ENCODE measurements at regions not wholly inside any gene's neighbourhood (a gene's known extent, or its start where the extent isn't known, plus 50 kb on each side); places are given as distances from the start of the nearest gene placed in this dataset.

GRCh38 chr2:13542642-13543041 lies 825.9 kb downstream of the TRIB2 start:
- in situ Hi-C loops (cut with HindIII; ENCODE audit: low pct_unique_long_range_greater_than_20kb, low sequenced_read_pairs), result no loop called here
- CTCF ChIA-PET, result no interaction called here
- no TSS peak for BruUV-seq (replicated peaks)
- no peak overlapping the region for H3K4me3 ChIP-seq (ENCODE audit: low read depth in 2 of 2, low read length in 2 of 2)
- DNase-seq (ENCODE audit: low read depth, low spot score) (no peak), ATAC-seq (no peak)
- H3K36me3 ChIP-seq (ENCODE audit: control insufficient read depth, insufficient read depth, low read length), result no peaks in the 10 kb centered on the region
- H3K27ac ChIP-seq (ENCODE audit: low read length), result no peak overlapping the region
- POLR2A ChIA-PET, result no interaction called here
- no peaks in the 10 kb centered on the region for H3K9me3 ChIP-seq (ENCODE audit: control insufficient read depth, insufficient read depth, low read depth, low read length)
- intact Hi-C loops (cut with micrococcal nuclease; ENCODE audit: unreplicated experiment), result no loop called here
- TF ChIP-seq POLR2AphosphoS5 (IDR thresholded peaks at IDR 0.05; ENCODE audit: low read depth, low read length) (no peak), SIN3A (IDR thresholded peaks at IDR 0.05; ENCODE audit: borderline replicate concordance, insufficient read depth, low read depth, low read length) (no peak)
- no peaks in the 10 kb centered on the region for H3K4me1 ChIP-seq (ENCODE audit: control insufficient read depth, insufficient read depth, low read length)
- no peaks in the 10 kb centered on the region for H3K27me3 ChIP-seq (ENCODE audit: control insufficient read depth, insufficient read depth, low read length)

GRCh38 chr2:13543550-13543949 lies 826.8 kb downstream of the TRIB2 start:
- ATAC-seq, result no peak
- Histone ChIP-seq H3K36me3 (ENCODE audit: control insufficient read depth, insufficient read depth, low read length) (no peaks in the 10 kb centered on the region), H3K9me3 (ENCODE audit: control insufficient read depth, insufficient read depth, low read depth, low read length) (no peaks in the 10 kb centered on the region), H3K4me3 (ENCODE audit: low read depth in 2 of 2, low read length in 2 of 2) (no peak overlapping the region), H3K27ac (ENCODE audit: low read length) (no peak overlapping the region), H3K4me1 (ENCODE audit: control insufficient read depth, insufficient read depth, low read length) (no peaks in the 10 kb centered on the region), H3K27me3 (ENCODE audit: control insufficient read depth, insufficient read depth, low read length) (no peaks in the 10 kb centered on the region)
- intact Hi-C loops (cut with micrococcal nuclease; ENCODE audit: unreplicated experiment) (no loop called here), in situ Hi-C loops (cut with HindIII; ENCODE audit: low pct_unique_long_range_greater_than_20kb, low sequenced_read_pairs) (no loop called here)
- ChIA-PET CTCF (no interaction called here), POLR2A (no interaction called here)
- no peak for DNase-seq (ENCODE audit: low read depth, low spot score)
- TF ChIP-seq REST (IDR thresholded peaks at IDR 0.05; ENCODE audit: insufficient read depth in 1 of 2, low read depth in 2 of 2, low read length in 1 of 2) (no peak), TCF7L2 (IDR thresholded peaks at IDR 0.05; ENCODE audit: low read depth, low read length) (no peak), SIN3A (IDR thresholded peaks at IDR 0.05; ENCODE audit: borderline replicate concordance, insufficient read depth, low read depth, low read length) (no peak), CTCF (IDR thresholded peaks at IDR 0.05) (no peak), POLR2AphosphoS5 (IDR thresholded peaks at IDR 0.05; ENCODE audit: low read depth, low read length) (no peak)
- no TSS peak for BruUV-seq (replicated peaks)

GRCh38 chr2:13545320-13545719 lies 828.6 kb downstream of the TRIB2 start:
- DNase-seq (ENCODE audit: low read depth, low spot score) (no peak), ATAC-seq (no peak)
- no TSS peak for BruUV-seq (replicated peaks)
- Histone ChIP-seq H3K27ac (ENCODE audit: low read length) (no peak overlapping the region), H3K4me3 (ENCODE audit: low read depth in 2 of 2, low read length in 2 of 2) (no peak overlapping the region), H3K9me3 (ENCODE audit: control insufficient read depth, insufficient read depth, low read depth, low read length) (no peaks in the 10 kb centered on the region), H3K36me3 (ENCODE audit: control insufficient read depth, insufficient read depth, low read length) (no peaks in the 10 kb centered on the region), H3K4me1 (ENCODE audit: control insufficient read depth, insufficient read depth, low read length) (no peaks in the 10 kb centered on the region), H3K27me3 (ENCODE audit: control insufficient read depth, insufficient read depth, low read length) (no peaks in the 10 kb centered on the region)
- in situ Hi-C loops (cut with HindIII; ENCODE audit: low pct_unique_long_range_greater_than_20kb, low sequenced_read_pairs), result no loop called here
- TF ChIP-seq REST (IDR thresholded peaks at IDR 0.05; ENCODE audit: insufficient read depth in 1 of 2, low read depth in 2 of 2, low read length in 1 of 2), result no peak
- no peak for TF ChIP-seq SIN3A (IDR thresholded peaks at IDR 0.05; ENCODE audit: borderline replicate concordance, insufficient read depth, low read depth, low read length)
- no peak for TF ChIP-seq POLR2AphosphoS5 (IDR thresholded peaks at IDR 0.05; ENCODE audit: low read depth, low read length)
- no peak for TF ChIP-seq TCF7L2 (IDR thresholded peaks at IDR 0.05; ENCODE audit: low read depth, low read length)
- TF ChIP-seq CTCF (IDR thresholded peaks at IDR 0.05), result no peak
- ChIA-PET CTCF (no interaction called here), POLR2A (no interaction called here)
- intact Hi-C loops (cut with micrococcal nuclease; ENCODE audit: unreplicated experiment), result no loop called here

Data from Panc1 (cell line).